ENCODE measurements at regions not wholly inside any gene's neighbourhood (a gene's known extent, or its start where the extent isn't known, plus 50 kb on each side); places are given as distances from the start of the nearest gene placed in this dataset.

- TF ChIP-seq CTCF (IDR thresholded peaks at IDR 0.05), result no peak
- Mint-ChIP-seq H3K27ac (ENCODE audit: unreplicated experiment) (no peak overlapping the region), H3K9me3 (ENCODE audit: unreplicated experiment) (peaks cover 10% of the 10 kb centered on the region), H3K4me3 (ENCODE audit: unreplicated experiment) (no peak overlapping the region), H3K36me3 (ENCODE audit: unreplicated experiment) (no peaks in the 10 kb centered on the region), H3K27me3 (ENCODE audit: unreplicated experiment) (no peaks in the 10 kb centered on the region), H3K4me1 (ENCODE audit: unreplicated experiment) (no peaks in the 10 kb centered on the region)
- DNase-seq (ENCODE audit: extremely low spot score, unreplicated experiment), result no peak
Observed at GRCh38 chr4:43276321-43276720, 383.8 kb downstream of the GRXCR1 start.

- no peak for DNase-seq (ENCODE audit: extremely low spot score, unreplicated experiment)
- no peak for TF ChIP-seq CTCF (IDR thresholded peaks at IDR 0.05)
- Mint-ChIP-seq H3K4me3 (ENCODE audit: unreplicated experiment) (no peak overlapping the region), H3K9me3 (ENCODE audit: unreplicated experiment) (peaks cover 5% of the 10 kb centered on the region), H3K4me1 (ENCODE audit: unreplicated experiment) (no peaks in the 10 kb centered on the region), H3K36me3 (ENCODE audit: unreplicated experiment) (no peaks in the 10 kb centered on the region), H3K27me3 (ENCODE audit: unreplicated experiment) (no peaks in the 10 kb centered on the region), H3K27ac (ENCODE audit: unreplicated experiment) (no peak overlapping the region)
Observed at GRCh38 chr4:43277003-43277402, 384.5 kb downstream of the GRXCR1 start.

GRCh38 chr4:43282534-43282933, 390.0 kb downstream of the GRXCR1 start:
- no peaks in the 10 kb centered on the region for H3K36me3 Mint-ChIP-seq (ENCODE audit: unreplicated experiment)
- no peak for DNase-seq (ENCODE audit: extremely low spot score, unreplicated experiment)
- H3K4me3 Mint-ChIP-seq (ENCODE audit: unreplicated experiment), result no peak overlapping the region
- no peaks in the 10 kb centered on the region for H3K4me1 Mint-ChIP-seq (ENCODE audit: unreplicated experiment)
- TF ChIP-seq CTCF (IDR thresholded peaks at IDR 0.05), result no peak
- H3K9me3 Mint-ChIP-seq (ENCODE audit: unreplicated experiment), result no peaks in the 10 kb centered on the region
- H3K27me3 Mint-ChIP-seq (ENCODE audit: unreplicated experiment), result no peaks in the 10 kb centered on the region
- H3K27ac Mint-ChIP-seq (ENCODE audit: unreplicated experiment), result no peak overlapping the region

GRCh38 chr4:43286137-43286536, 393.6 kb downstream of the GRXCR1 start:
- no peaks in the 10 kb centered on the region for H3K36me3 Mint-ChIP-seq (ENCODE audit: unreplicated experiment)
- H3K4me1 Mint-ChIP-seq (ENCODE audit: unreplicated experiment), result no peaks in the 10 kb centered on the region
- TF ChIP-seq CTCF (IDR thresholded peaks at IDR 0.05), result no peak
- peaks cover 7% of the 10 kb centered on the region for H3K9me3 Mint-ChIP-seq (ENCODE audit: unreplicated experiment)
- H3K4me3 Mint-ChIP-seq (ENCODE audit: unreplicated experiment), result no peak overlapping the region
- DNase-seq (ENCODE audit: extremely low spot score, unreplicated experiment), result no peak
- no peaks in the 10 kb centered on the region for H3K27me3 Mint-ChIP-seq (ENCODE audit: unreplicated experiment)
- H3K27ac Mint-ChIP-seq (ENCODE audit: unreplicated experiment), result no peak overlapping the region

- no peak for TF ChIP-seq CTCF (IDR thresholded peaks at IDR 0.05)
- Mint-ChIP-seq H3K36me3 (ENCODE audit: unreplicated experiment) (no peaks in the 10 kb centered on the region), H3K9me3 (ENCODE audit: unreplicated experiment) (peaks cover 10% of the 10 kb centered on the region), H3K27ac (ENCODE audit: unreplicated experiment) (no peak overlapping the region), H3K27me3 (ENCODE audit: unreplicated experiment) (no peaks in the 10 kb centered on the region), H3K4me1 (ENCODE audit: unreplicated experiment) (no peaks in the 10 kb centered on the region), H3K4me3 (ENCODE audit: unreplicated experiment) (no peak overlapping the region)
- no peak for DNase-seq (ENCODE audit: extremely low spot score, unreplicated experiment)
Observed at GRCh38 chr4:43296946-43297528, 404.5 kb downstream of the GRXCR1 start.
